DND-41 (cell line): ENCODE measurements at regions not wholly inside any gene's neighbourhood (a gene's known extent, or its start where the extent isn't known, plus 50 kb on each side); places are given as distances from the start of the nearest gene placed in this dataset.

ENCODE experiments used
- ATAC-seq: fragments of 200-7000 bp; cut with Tn5 transposase; 3 replicates; pipeline ENCODE4 v1.9.1; 2021; ENCODE audit warnings: low read depth; ENCODE audit not compliant: insufficient read depth
- DNase-seq: peaks from one replicate; pipeline ENCODE4 v3.0.0-alpha.2; 2020
- H2AFZ ChIP-seq: 2 replicates; pipeline ENCODE4 v1.6.0; 2012; ENCODE audit warnings: low read depth, low read length
- H3K27ac ChIP-seq: 2 replicates; pipeline ENCODE4 v1.5.1; 2012; ENCODE audit warnings: low read length, inconsistent platforms
- H3K27me3 ChIP-seq: fragments of 200-600 bp; sonication (generic); 2 replicates; pipeline ENCODE4 v1.6.0; 2012; ENCODE audit warnings: low read length, mild to moderate bottlenecking, inconsistent platforms; ENCODE audit not compliant: insufficient read depth, poor library complexity
- H3K36me3 ChIP-seq: 2 replicates; pipeline ENCODE4 v1.5.1; 2012; ENCODE audit warnings: low read length, inconsistent platforms; ENCODE audit not compliant: insufficient read depth
- H3K4me1 ChIP-seq: 2 replicates; pipeline ENCODE4 v1.5.1; 2012; ENCODE audit warnings: mild to moderate bottlenecking, low read length; ENCODE audit not compliant: insufficient read depth
- H3K4me2 ChIP-seq: 2 replicates; pipeline ENCODE4 v1.6.0; 2012; ENCODE audit warnings: mild to moderate bottlenecking, moderate library complexity, low read length, inconsistent platforms; ENCODE audit not compliant: insufficient read depth
- H3K4me3 ChIP-seq, 2 experiments: fragments of 200-600 bp in 1 of 2; shearing (Covaris generic) in 1 of 2; 2 replicates each; pipeline ENCODE4 v1.5.1; 2012 to 2016; ENCODE audit warnings: inconsistent platforms in 2 of 2, low read length in 2 of 2, mild to moderate bottlenecking in 2 of 2, low read depth in 1 of 2, moderate library complexity in 1 of 2
- H3K79me2 ChIP-seq: 2 replicates; pipeline ENCODE4 v1.6.0; 2012; ENCODE audit warnings: low read length, inconsistent platforms; ENCODE audit not compliant: insufficient read depth
- H3K9ac ChIP-seq: 2 replicates; pipeline ENCODE4 v1.6.0; 2012; ENCODE audit warnings: low read depth, mild to moderate bottlenecking, inconsistent platforms, low read length, moderate library complexity
- H3K9me3 ChIP-seq: 2 replicates; pipeline ENCODE4 v1.5.1; 2012; ENCODE audit warnings: low read length, moderate library complexity, mild to moderate bottlenecking, inconsistent platforms; ENCODE audit not compliant: insufficient read depth, severe bottlenecking
- H4K20me1 ChIP-seq: 2 replicates; pipeline ENCODE4 v1.6.0; 2012; ENCODE audit warnings: low read length; ENCODE audit not compliant: insufficient read depth
- CTCF ChIP-seq: IDR thresholded peaks from 2 replicates; pipeline ENCODE4 v1.5.1; 2012; ENCODE audit warnings: borderline replicate concordance, low read length, moderate library complexity, mild to moderate bottlenecking; ENCODE audit not compliant: poor library complexity, severe bottlenecking; ENCODE audit errors: extremely low read depth
- EZH2 ChIP-seq: IDR thresholded peaks from 3 replicates; pipeline ENCODE4 v1.6.1; 2012; ENCODE audit warnings: borderline replicate concordance, low read depth, mild to moderate bottlenecking, moderate library complexity, low read length, inconsistent platforms; ENCODE audit not compliant: severe bottlenecking

GRCh38 chr3:159114582-159114981 is 312.7 kb downstream of the MFSD1 start:
- ATAC-seq, result peak; percentile 96
- TF ChIP-seq CTCF (no peak), EZH2 (no peak)
- Histone ChIP-seq H4K20me1 (no peaks in the 10 kb centered on the region), H3K4me1 (peaks cover 14% of the 10 kb centered on the region), H2AFZ (peak overlapping the region; percentile 38; the same call in 1 of the 2 replicates), H3K27ac (peak overlapping the region; percentile 68), H3K36me3 (no peaks in the 10 kb centered on the region), H3K4me3 (no peak overlapping the region), H3K79me2 (no peaks in the 10 kb centered on the region), H3K27me3 (no peaks in the 10 kb centered on the region), H3K4me2 (no peak overlapping the region), H3K9ac (no peak overlapping the region), H3K9me3 (peaks cover 2% of the 10 kb centered on the region)
- DNase-seq, result peak; percentile 46

DNA sequence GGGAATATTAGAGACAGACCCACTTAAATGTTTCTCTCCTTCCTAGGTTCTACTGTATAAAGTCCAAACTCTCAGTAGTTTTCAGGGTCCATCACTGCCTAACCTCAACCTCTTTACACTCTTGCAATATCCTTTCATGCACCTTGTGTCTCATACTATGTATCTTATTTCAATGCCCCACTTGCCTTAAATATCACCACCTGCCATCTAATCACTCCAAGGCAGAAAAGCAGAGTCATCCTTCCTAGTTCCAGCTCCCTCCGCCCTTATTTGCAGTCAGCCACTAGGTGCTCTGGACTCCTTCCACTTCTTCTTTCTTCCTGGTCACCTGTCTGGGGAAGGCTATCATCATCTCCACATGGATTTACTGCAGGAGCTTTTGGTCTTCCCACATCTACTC is 322.0 kb downstream of the MFSD1 start:
- H3K4me2 ChIP-seq, result no peak overlapping the region
- no peaks in the 10 kb centered on the region for H3K36me3 ChIP-seq
- H3K4me1 ChIP-seq, result no peaks in the 10 kb centered on the region
- no peaks in the 10 kb centered on the region for H3K9me3 ChIP-seq
- no peak overlapping the region for H2AFZ ChIP-seq
- ATAC-seq, result no peak
- H3K27me3 ChIP-seq, result no peaks in the 10 kb centered on the region
- no peak for TF ChIP-seq EZH2
- TF ChIP-seq CTCF, result no peak
- H3K79me2 ChIP-seq, result no peaks in the 10 kb centered on the region
- H3K27ac ChIP-seq, result no peak overlapping the region
- no peak for DNase-seq
- H4K20me1 ChIP-seq, result no peaks in the 10 kb centered on the region
- no peak overlapping the region for H3K4me3 ChIP-seq
- no peak overlapping the region for H3K9ac ChIP-seq

DNA sequence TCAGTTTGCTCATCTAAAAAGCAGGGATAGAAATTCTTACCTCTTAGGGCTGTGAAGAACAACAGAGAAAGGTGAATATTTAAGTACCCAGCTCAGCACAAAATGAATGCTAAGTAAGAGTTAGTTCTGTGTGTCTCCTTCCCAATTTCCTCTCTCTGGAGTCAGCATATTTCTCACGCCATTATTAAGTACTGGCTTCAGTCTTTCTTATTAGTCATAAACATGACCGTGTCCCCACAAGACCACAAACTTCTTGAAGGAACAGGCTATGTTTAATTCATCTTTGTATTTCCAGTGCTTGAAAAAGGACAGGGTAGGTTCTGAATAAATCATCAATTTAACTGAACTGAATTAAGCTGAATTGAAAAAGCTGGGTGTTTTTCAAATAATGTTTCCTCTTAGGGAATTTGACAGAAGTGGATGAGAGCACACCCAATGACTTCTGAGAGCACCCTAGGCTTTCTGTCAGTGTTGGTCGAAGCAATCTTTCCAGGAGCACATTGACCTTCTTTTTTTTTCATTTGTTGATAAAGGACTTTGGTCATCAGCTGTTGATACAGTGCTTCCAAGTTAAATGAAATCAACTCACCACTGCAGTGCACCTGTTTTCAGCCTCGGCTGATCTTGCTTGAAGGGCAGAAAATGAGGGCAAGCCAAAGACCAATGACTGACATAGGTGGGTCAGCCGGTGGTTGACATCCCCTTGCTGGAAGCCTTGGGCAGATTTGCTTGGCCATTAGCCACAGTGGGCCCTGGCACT is 324.6 kb downstream of the MFSD1 start:
- Histone ChIP-seq H3K27ac (no peak overlapping the region), H3K27me3 (no peaks in the 10 kb centered on the region), H3K79me2 (no peaks in the 10 kb centered on the region), H3K4me1 (no peaks in the 10 kb centered on the region), H3K4me3 (no peak overlapping the region), H3K4me2 (no peak overlapping the region), H3K9me3 (no peaks in the 10 kb centered on the region), H3K36me3 (no peaks in the 10 kb centered on the region), H2AFZ (no peak overlapping the region), H3K9ac (no peak overlapping the region), H4K20me1 (no peaks in the 10 kb centered on the region)
- ATAC-seq (no peak), DNase-seq (no peak)
- TF ChIP-seq CTCF (no peak), EZH2 (no peak)
